SK-N-MC (cell line): ENCODE measurements at regions not wholly inside any gene's neighbourhood (a gene's known extent, or its start where the extent isn't known, plus 50 kb on each side); places are given as distances from the start of the nearest gene placed in this dataset.

Experiments
- EZH2 ChIP-seq: fragments of 200-600 bp; sonication (generic); IDR thresholded peaks from one replicate; pipeline ENCODE4 v1.6.1; 2017; ENCODE audit warnings: antibody characterized with exemption
- FOXP2 ChIP-seq: optimal IDR thresholded peaks from 2 replicates; pipeline ENCODE3; 2011; ENCODE audit warnings: mild to moderate bottlenecking, moderate library complexity; ENCODE audit not compliant: insufficient read depth; ENCODE audit errors: extremely low read length, control extremely low read depth
- POLR2AphosphoS5 ChIP-seq: IDR thresholded peaks from 2 replicates; pipeline ENCODE4 v1.6.1; 2012; ENCODE audit warnings: mild to moderate bottlenecking, low read depth, low read length, borderline replicate concordance

DNA sequence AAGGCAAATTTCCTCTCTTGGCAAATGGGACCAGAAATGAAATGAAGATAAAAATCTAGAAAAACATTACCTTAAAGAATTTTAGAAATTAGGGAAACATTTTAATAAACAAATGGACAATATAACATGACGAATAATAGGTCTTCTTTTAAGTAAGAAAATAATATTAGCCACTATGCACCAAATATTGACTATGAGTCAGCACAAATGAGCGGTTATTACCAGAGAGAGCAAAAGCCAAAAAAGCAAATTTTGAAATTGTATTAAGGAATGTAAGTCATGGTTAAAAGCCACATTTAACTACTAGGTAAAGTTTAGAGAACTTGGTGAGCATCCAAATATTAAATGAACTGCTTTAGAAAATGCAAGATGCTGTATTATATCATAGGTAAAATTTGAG, 376.6 kb upstream of the JAG1 start:
- TF ChIP-seq POLR2AphosphoS5 (no peak), EZH2 (no peak), FOXP2 (no peak)
